SK-N-MC (cell line): ENCODE measurements at regions not wholly inside any gene's neighbourhood (a gene's known extent, or its start where the extent isn't known, plus 50 kb on each side); places are given as distances from the start of the nearest gene placed in this dataset.

Experiments used
- EZH2 ChIP-seq: fragments of 200-600 bp; sonication (generic); IDR thresholded peaks from one replicate; pipeline ENCODE4 v1.6.1; 2017; ENCODE audit warnings: antibody characterized with exemption
- POLR2AphosphoS5 ChIP-seq: IDR thresholded peaks from 2 replicates; pipeline ENCODE4 v1.6.1; 2012; ENCODE audit warnings: mild to moderate bottlenecking, low read depth, low read length, borderline replicate concordance

GRCh38 chr13:60851378-60851777 is 454.4 kb downstream of the TDRD3 start:
- TF ChIP-seq POLR2AphosphoS5 = no peak
- no peak for TF ChIP-seq EZH2
